GM12878 (cell line): ENCODE measurements at regions not wholly inside any gene's neighbourhood (a gene's known extent, or its start where the extent isn't known, plus 50 kb on each side); places are given as distances from the start of the nearest gene placed in this dataset.

Source experiments
- ATAC-seq: fragments of 200-7000 bp; cut with Tn5 transposase; 3 replicates; pipeline ENCODE4 v1.9.1; 2020; ENCODE audit warnings: mild to moderate bottlenecking, moderate library complexity
- BruUV-seq: library from RNA; stranded (reverse); fragments of 400-500 nt; replicated peaks from 2 replicates; lab custom pipeline; 2021; lab: Mats Ljungman, UMichigan
- CTCF ChIA-PET: fragments of 300-600 bp; sonication (Branson Sonifier 250); formaldehyde crosslinking; extraction: SDS; loops from one replicate; lab custom pipeline; 2021; ENCODE audit warnings: inconsistent platforms; lab: Yijun Ruan, JAX
- POLR2A ChIA-PET: fragments of 350-600 bp; formaldehyde crosslinking; extraction: SDS; loops from one replicate; lab custom pipeline; 2021; ENCODE audit warnings: inconsistent platforms; lab: Charles Lee
- RAD21 ChIA-PET: fragments of 300-600 bp; sonication (Branson Sonifier 250); formaldehyde crosslinking; loops from one replicate; lab custom pipeline; 2023; ENCODE audit warnings: antibody characterized with exemption; ENCODE audit not compliant: unreplicated experiment; lab: Charles Lee
- SMC1A ChIA-PET: fragments of 300-600 bp; sonication (Branson Sonifier 250); formaldehyde crosslinking; loops from one replicate; lab custom pipeline; 2023; ENCODE audit not compliant: unreplicated experiment, uncharacterized antibody; lab: Charles Lee
- DNase-seq: peaks from one replicate; pipeline ENCODE4 v3.0.0-alpha.2; 2011; ENCODE audit warnings: low read depth, low spot score
- FAIRE-seq: peaks from 3 replicates; lab custom pipeline; 2011; peaks lifted over from hg19 to GRCh38; lab: Jason Lieb, UNC
- H2AFZ ChIP-seq: 2 replicates; pipeline ENCODE4 v1.6.0; 2011; ENCODE audit warnings: low read depth, low read length, control low read depth; ENCODE audit not compliant: control insufficient read depth
- H3K27ac ChIP-seq: 2 replicates; pipeline ENCODE4 v1.5.1; 2011; ENCODE audit warnings: control low read depth; ENCODE audit not compliant: control insufficient read depth, insufficient read depth
- H3K27me3 ChIP-seq, 2 experiments: replicated peaks in 1 of 2; 2 replicates each; pipeline versions ENCODE4 v1.6.0 to v1.6.1; 2011; ENCODE audit warnings: low read length in 1 of 2; ENCODE audit not compliant: control insufficient read depth in 2 of 2, insufficient read depth in 2 of 2
- H3K36me3 ChIP-seq, 2 experiments: 2 replicates each; pipeline ENCODE4 v1.5.1; 2011; ENCODE audit warnings: low read length in 1 of 2; ENCODE audit not compliant: control insufficient read depth in 2 of 2, insufficient read depth in 2 of 2
- H3K4me1 ChIP-seq: 2 replicates; pipeline ENCODE4 v1.6.1; 2011; ENCODE audit warnings: mild to moderate bottlenecking, low read length, moderate library complexity, mixed read lengths; ENCODE audit not compliant: control insufficient read depth, insufficient read depth
- H3K4me2 ChIP-seq: 2 replicates; pipeline ENCODE4 v1.6.0; 2011; ENCODE audit warnings: control low read depth; ENCODE audit not compliant: control insufficient read depth, insufficient read depth
- H3K4me3 ChIP-seq: fragments of 200-600 bp; sonication (generic); 2 replicates; pipeline ENCODE4 v1.5.1; 2016
- H3K79me2 ChIP-seq: 2 replicates; pipeline ENCODE4 v1.6.0; 2011; ENCODE audit warnings: low read length; ENCODE audit not compliant: control insufficient read depth, insufficient read depth
- H3K9ac ChIP-seq: 2 replicates; pipeline ENCODE4 v1.8.0; 2011; ENCODE audit warnings: low read length, control low read depth, mixed read lengths; ENCODE audit not compliant: control insufficient read depth, insufficient read depth
- H3K9me3 ChIP-seq: replicated peaks from 3 replicates; pipeline ENCODE4 v1.5.1; 2011; ENCODE audit warnings: mild to moderate bottlenecking, low read length; ENCODE audit not compliant: control insufficient read depth, insufficient read depth
- H4K20me1 ChIP-seq: 2 replicates; pipeline ENCODE4 v1.6.0; 2011; ENCODE audit not compliant: control insufficient read depth, insufficient read depth
- HDGF ChIP-seq: fragments of 450-650 bp; IDR thresholded peaks from 2 replicates; pipeline ENCODE4 v1.6.1; 2016; ENCODE audit warnings: antibody characterized with exemption
- IKZF2 ChIP-seq, 2 experiments: fragments of 450-650 bp; IDR thresholded peaks; 2 replicates each; pipeline ENCODE4 v1.6.1; 2017; ENCODE audit warnings: mild to moderate bottlenecking in 2 of 2, moderate library complexity in 2 of 2
- NR2C1 ChIP-seq: fragments of 450-650 bp; IDR thresholded peaks from 2 replicates; pipeline ENCODE4 v1.6.1; 2017; ENCODE audit warnings: antibody characterized with exemption, mild to moderate bottlenecking, moderate library complexity
- NR2F1 ChIP-seq: fragments of 450-650 bp; conservative IDR thresholded peaks from 2 replicates; pipeline ENCODE4 v1.6.1; 2017; ENCODE audit warnings: mild to moderate bottlenecking
- RFX5 ChIP-seq: IDR thresholded peaks from 2 replicates; pipeline ENCODE4 v1.6.1; 2011; ENCODE audit warnings: low read depth, low read length, improper control_type of control experiment
- ZBTB40 ChIP-seq: fragments of 450-650 bp; IDR thresholded peaks from 2 replicates; pipeline ENCODE4 v1.6.1; 2016; ENCODE audit warnings: mild to moderate bottlenecking, moderate library complexity, borderline replicate concordance
- WGBS: methylation state at CpG from one replicate; pipeline ENCODE4 v1.1.6; 2016; ENCODE audit warnings: low lambda C conversion rate; ENCODE audit not compliant: insufficient replicate concordance, insufficient coverage; ENCODE audit errors: missing lambda C conversion rate; 5-methylcytosine and 5-hydroxymethylcytosine counted together
- in situ Hi-C: fragments of 300-500 bp; cut with MboI; formaldehyde crosslinking; loops from 9 replicates; pipeline ENCODE4 v1.14.3; 2018; ENCODE audit warnings: mixed read lengths
- intact Hi-C: fragments of 100-400 bp; cut with micrococcal nuclease; formaldehyde crosslinking; loops from one replicate; pipeline ENCODE4 v1.14.2; 2022; ENCODE audit not compliant: unreplicated experiment

DNA sequence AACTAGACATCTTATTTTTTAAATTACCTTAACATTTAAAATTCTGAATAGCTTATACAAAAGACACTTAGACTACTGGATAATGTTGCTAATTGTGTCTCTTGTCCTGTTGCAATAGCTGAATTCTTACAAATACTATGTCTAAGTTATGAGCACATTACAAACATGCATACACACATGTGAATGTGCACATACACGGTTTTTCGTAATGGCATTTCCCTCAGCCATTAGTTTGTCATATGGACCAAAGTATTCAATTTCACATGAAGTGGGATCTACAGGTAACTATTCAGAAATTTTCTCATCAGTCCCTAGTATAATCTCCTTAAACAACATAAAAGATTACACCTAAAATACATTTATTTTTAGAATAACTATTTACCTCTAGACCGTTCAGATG is 178.6 kb upstream of the BET1 start:
- ChIA-PET POLR2A (no interaction called here), CTCF (interaction anchor here (0.9 to 1.9 kb wide), 3 partner anchors 10 to 50 kb away, joined by 3 to 7 read pairs (median 4); no protein-coding TSS in a partner anchor), RAD21 (interaction anchor here (1.1 kb wide), 1 partner anchor 12 kb away, joined by 4 read pairs; no protein-coding TSS in a partner anchor), SMC1A (interaction anchor here (0.8 to 1.5 kb wide), 4 partner anchors 12 to 49 kb away, joined by 3 to 6 read pairs (median 4); no protein-coding TSS in a partner anchor)
- intact Hi-C loops (no loop called here), in situ Hi-C loops (no loop called here)
- no peaks in the 10 kb centered on the region for H4K20me1 ChIP-seq
- no TSS peak for BruUV-seq
- no peaks in the 10 kb centered on the region; the same call in 2 of the 3 replicates for H3K9me3 ChIP-seq
- H3K4me2 ChIP-seq, result no peak overlapping the region
- H3K27ac ChIP-seq, result no peak overlapping the region
- H3K4me1 ChIP-seq, result peaks cover 4% of the 10 kb centered on the region
- no peak for FAIRE-seq
- H2AFZ ChIP-seq, result no peak overlapping the region
- WGBS, result 68% methylated on average over 3 of the region's 3 CpGs
- DNase-seq, result no peak
- no peaks in the 10 kb centered on the region for H3K36me3 ChIP-seq
- no peak for ATAC-seq
- no peaks in the 10 kb centered on the region for H3K27me3 ChIP-seq
- no peak overlapping the region for H3K4me3 ChIP-seq
- no peak overlapping the region for H3K9ac ChIP-seq
- TF ChIP-seq RFX5, result no peak
- TF ChIP-seq, all 136 proteins: peak for 0
- H3K79me2 ChIP-seq, result no peaks in the 10 kb centered on the region

DNA sequence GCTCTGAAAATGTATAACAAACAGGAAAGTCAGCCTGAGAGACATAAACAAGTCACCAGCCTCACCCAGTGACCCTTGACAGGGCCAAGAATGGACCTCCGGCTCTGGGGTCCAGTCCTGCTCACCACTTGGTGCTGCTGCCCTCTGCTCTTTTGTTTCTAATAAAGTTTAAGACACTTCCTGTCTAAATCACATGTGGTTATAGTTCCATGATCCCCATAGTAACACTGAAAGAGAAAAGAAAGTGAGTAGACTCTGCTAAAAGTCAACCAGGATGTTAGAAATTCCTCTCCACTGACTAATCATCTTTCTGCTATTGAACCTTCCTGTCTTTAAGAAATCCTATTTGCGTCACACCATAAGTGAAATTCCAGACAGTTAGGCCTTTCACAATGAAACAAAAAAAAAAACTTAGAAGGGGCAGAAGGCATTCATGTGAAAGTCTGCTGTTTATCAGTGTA is 179.2 kb upstream of the BET1 start:
- CTCF ChIA-PET, result interaction anchor here (0.6 to 1.9 kb wide), 3 partner anchors 22 to 96 kb away, joined by 3 to 7 read pairs (median 3); no protein-coding TSS in a partner anchor
- DNase-seq, result no peak
- no peak overlapping the region for H3K27ac ChIP-seq
- RAD21 ChIA-PET, result interaction anchor here (1.1 to 1.3 kb wide), 2 partner anchors 12 to 50 kb away, joined by 4 read pairs; no protein-coding TSS in a partner anchor
- H3K36me3 ChIP-seq, result no peaks in the 10 kb centered on the region
- SMC1A ChIA-PET, result interaction anchor here (1.0 kb wide), 1 partner anchor 27 kb away, joined by 5 read pairs; no protein-coding TSS in a partner anchor
- in situ Hi-C loops (no loop called here), intact Hi-C loops (no loop called here)
- BruUV-seq, result no TSS peak
- H2AFZ ChIP-seq, result no peak overlapping the region
- H4K20me1 ChIP-seq, result no peaks in the 10 kb centered on the region
- no peak overlapping the region for H3K4me2 ChIP-seq
- no peaks in the 10 kb centered on the region; the same call in 2 of the 3 replicates for H3K9me3 ChIP-seq
- POLR2A ChIA-PET, result no interaction called here
- TF ChIP-seq NR2F1 (0 out of 2 replicates have a peak, but pooled peaks have one; percentile 17), NR2C1 (0 out of 2 replicates have a peak, but pooled peaks have one; percentile 7), ZBTB40 (peak; percentile 94), HDGF (no peak), IKZF2 (IDR thresholded peaks at IDR 0.05) (no peak)
- TF ChIP-seq, all 136 proteins: peak for 3
- ATAC-seq, result peak; percentile 72
- WGBS, result 35% methylated on average over 2 of the region's 2 CpGs
- H3K4me3 ChIP-seq, result no peak overlapping the region
- H3K79me2 ChIP-seq, result no peaks in the 10 kb centered on the region
- no peak for FAIRE-seq
- H3K27me3 ChIP-seq, result no peaks in the 10 kb centered on the region
- H3K9ac ChIP-seq, result no peak overlapping the region
- peaks cover 2% of the 10 kb centered on the region for H3K4me1 ChIP-seq
